ENCODE measurements at regions not wholly inside any gene's neighbourhood (a gene's known extent, or its start where the extent isn't known, plus 50 kb on each side); places are given as distances from the start of the nearest gene placed in this dataset.
"Not testable (repeated sequence)": the region's sequence is repeated elsewhere in the genome, so short reads cannot be mapped to it uniquely, and the experiment has no call there.

DNA sequence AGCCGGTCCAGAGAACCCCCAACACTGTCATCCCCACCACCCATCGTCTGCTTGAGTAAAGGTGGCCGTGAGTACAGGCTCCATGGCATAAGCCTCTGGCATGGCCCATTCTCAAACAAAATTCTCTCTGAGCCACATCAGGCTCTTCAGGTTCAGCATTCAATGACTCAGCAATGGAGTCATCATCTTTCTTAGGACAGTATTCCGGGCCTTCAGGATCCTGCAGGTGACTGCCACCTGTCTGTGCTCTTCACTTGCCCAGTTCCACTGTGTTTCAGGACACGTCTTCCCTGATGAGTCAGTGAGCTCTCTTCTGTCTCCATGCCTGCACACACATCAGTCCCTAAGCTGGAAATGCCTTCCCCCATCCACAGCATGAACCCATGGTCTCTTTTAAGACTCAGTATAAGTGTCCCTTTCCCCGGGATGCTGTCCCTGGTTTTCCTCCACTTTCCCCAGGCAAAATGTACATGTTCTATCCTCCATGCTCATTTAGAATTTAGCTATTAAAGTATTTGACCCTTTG is 81.1 kb upstream of the FGGY start:
- Histone ChIP-seq H3K4me3 (ENCODE audit: low read length) (no peak overlapping the region), H3K79me2 (ENCODE audit: low read length) (no peaks in the 10 kb centered on the region), H4K20me1 (ENCODE audit: insufficient read depth, low read depth, low read length) (no peaks in the 10 kb centered on the region), H3K36me3 (ENCODE audit: insufficient read depth, low read length) (no peaks in the 10 kb centered on the region), H3K9me3 (ENCODE audit: low read length) (no peaks in the 10 kb centered on the region), H3K4me2 (ENCODE audit: low read depth, low read length, poor library complexity, severe bottlenecking) (no peak overlapping the region), H3K9ac (ENCODE audit: low read length) (no peak overlapping the region), H2AFZ (ENCODE audit: low read length) (no peak overlapping the region), H3K27me3 (ENCODE audit: low read length) (no peaks in the 10 kb centered on the region), H3K27ac (ENCODE audit: low read length) (no peak overlapping the region), H3K9me2 (replicated peaks; ENCODE audit: insufficient read depth, low read length) (no peaks in the 10 kb centered on the region), H3K4me1 (ENCODE audit: low read length) (no peaks in the 10 kb centered on the region)
- no peak for DNase-seq

GRCh38 chr1:59217439-59217838 is 79.5 kb upstream of the FGGY start:
- not testable (repeated sequence) for H3K4me2 ChIP-seq (ENCODE audit: low read depth, low read length, poor library complexity, severe bottlenecking); H3K36me3 ChIP-seq (ENCODE audit: insufficient read depth, low read length); H3K9ac ChIP-seq (ENCODE audit: low read length); H3K4me3 ChIP-seq (ENCODE audit: low read length); DNase-seq; H3K9me2 ChIP-seq (replicated peaks; ENCODE audit: insufficient read depth, low read length); H2AFZ ChIP-seq (ENCODE audit: low read length); H4K20me1 ChIP-seq (ENCODE audit: insufficient read depth, low read depth, low read length); H3K9me3 ChIP-seq (ENCODE audit: low read length); H3K27me3 ChIP-seq (ENCODE audit: low read length); H3K27ac ChIP-seq (ENCODE audit: low read length); H3K4me1 ChIP-seq (ENCODE audit: low read length); H3K79me2 ChIP-seq (ENCODE audit: low read length)

DNA sequence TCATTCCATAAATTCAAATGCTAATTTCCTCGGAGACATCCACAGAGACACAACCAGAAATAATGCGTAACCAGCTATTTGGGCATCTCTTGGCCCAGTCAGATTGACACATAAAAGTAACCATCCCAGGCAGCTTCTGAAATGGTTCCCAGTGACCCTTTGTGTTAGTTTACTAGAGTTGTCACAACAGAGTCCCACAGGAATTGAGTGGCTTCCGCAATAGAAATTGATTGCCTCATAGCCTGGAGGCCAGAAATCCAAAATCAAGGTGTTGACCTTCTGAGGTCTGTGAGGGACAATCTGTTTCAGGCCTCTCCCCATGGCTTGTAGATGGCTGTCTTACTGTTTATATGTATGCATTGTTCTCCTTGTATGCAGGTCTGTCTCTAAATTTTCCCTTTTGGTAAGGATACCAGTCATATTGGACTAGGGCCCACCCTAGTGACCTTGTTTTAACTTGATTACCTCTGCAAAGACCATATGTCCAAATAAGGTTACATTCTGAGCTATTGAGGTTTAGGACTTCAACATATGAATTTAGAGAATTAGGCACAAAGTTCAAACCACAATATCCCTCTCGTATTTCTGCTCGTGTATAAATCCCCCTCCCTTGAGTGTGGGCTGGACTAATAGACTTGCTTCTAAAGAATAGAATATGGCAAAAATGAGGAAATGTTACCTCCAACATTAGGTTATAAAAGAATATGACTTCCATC is 78.2 kb upstream of the FGGY start:
- no peaks in the 10 kb centered on the region for H3K4me1 ChIP-seq (ENCODE audit: low read length)
- H3K4me2 ChIP-seq (ENCODE audit: low read depth, low read length, poor library complexity, severe bottlenecking) = no peak overlapping the region
- H3K36me3 ChIP-seq (ENCODE audit: insufficient read depth, low read length) = no peaks in the 10 kb centered on the region
- H3K79me2 ChIP-seq (ENCODE audit: low read length) = no peaks in the 10 kb centered on the region
- no peak overlapping the region for H2AFZ ChIP-seq (ENCODE audit: low read length)
- no peak for DNase-seq
- H4K20me1 ChIP-seq (ENCODE audit: insufficient read depth, low read depth, low read length) = no peaks in the 10 kb centered on the region
- H3K27me3 ChIP-seq (ENCODE audit: low read length) = no peaks in the 10 kb centered on the region
- no peak overlapping the region for H3K27ac ChIP-seq (ENCODE audit: low read length)
- no peak overlapping the region for H3K4me3 ChIP-seq (ENCODE audit: low read length)
- no peaks in the 10 kb centered on the region for H3K9me2 ChIP-seq (replicated peaks; ENCODE audit: insufficient read depth, low read length)
- no peaks in the 10 kb centered on the region for H3K9me3 ChIP-seq (ENCODE audit: low read length)
- H3K9ac ChIP-seq (ENCODE audit: low read length) = no peak overlapping the region

DNA sequence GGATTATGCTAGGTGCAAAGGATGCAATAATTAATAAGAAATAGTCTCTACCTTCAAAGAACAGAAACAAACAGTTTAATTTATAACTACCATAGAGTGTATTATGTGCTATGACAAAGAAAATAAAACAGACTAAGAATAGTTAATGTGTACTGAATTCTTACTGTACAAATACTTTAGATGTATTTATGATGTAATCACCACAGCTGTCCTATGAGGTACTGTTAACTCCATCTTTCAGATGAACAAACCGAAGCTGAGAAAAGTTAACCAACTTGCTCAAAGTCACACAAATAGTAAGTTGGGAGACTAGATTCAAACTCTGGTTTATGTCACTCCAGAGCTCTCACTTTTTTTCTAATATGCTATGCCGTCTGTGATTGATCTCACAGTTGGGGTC is 77.0 kb upstream of the FGGY start:
- Histone ChIP-seq H3K36me3 (ENCODE audit: insufficient read depth, low read length) (no peaks in the 10 kb centered on the region), H3K9me2 (replicated peaks; ENCODE audit: insufficient read depth, low read length) (no peaks in the 10 kb centered on the region), H3K9ac (ENCODE audit: low read length) (no peak overlapping the region), H3K4me1 (ENCODE audit: low read length) (no peaks in the 10 kb centered on the region), H2AFZ (ENCODE audit: low read length) (no peak overlapping the region), H3K27me3 (ENCODE audit: low read length) (no peaks in the 10 kb centered on the region), H3K27ac (ENCODE audit: low read length) (no peak overlapping the region), H3K4me3 (ENCODE audit: low read length) (no peak overlapping the region), H3K9me3 (ENCODE audit: low read length) (no peaks in the 10 kb centered on the region), H4K20me1 (ENCODE audit: insufficient read depth, low read depth, low read length) (no peaks in the 10 kb centered on the region), H3K4me2 (ENCODE audit: low read depth, low read length, poor library complexity, severe bottlenecking) (no peak overlapping the region), H3K79me2 (ENCODE audit: low read length) (no peaks in the 10 kb centered on the region)
- DNase-seq = peak; percentile 10

GRCh38 chr1:59220356-59220755 is 76.5 kb upstream of the FGGY start:
- Histone ChIP-seq H3K9me2 (replicated peaks; ENCODE audit: insufficient read depth, low read length) (no peaks in the 10 kb centered on the region), H3K27me3 (ENCODE audit: low read length) (no peaks in the 10 kb centered on the region), H3K9me3 (ENCODE audit: low read length) (no peaks in the 10 kb centered on the region), H4K20me1 (ENCODE audit: insufficient read depth, low read depth, low read length) (no peaks in the 10 kb centered on the region), H3K4me3 (ENCODE audit: low read length) (no peak overlapping the region), H2AFZ (ENCODE audit: low read length) (no peak overlapping the region), H3K4me2 (ENCODE audit: low read depth, low read length, poor library complexity, severe bottlenecking) (no peak overlapping the region), H3K9ac (ENCODE audit: low read length) (no peak overlapping the region), H3K4me1 (ENCODE audit: low read length) (no peaks in the 10 kb centered on the region), H3K79me2 (ENCODE audit: low read length) (no peaks in the 10 kb centered on the region), H3K36me3 (ENCODE audit: insufficient read depth, low read length) (no peaks in the 10 kb centered on the region), H3K27ac (ENCODE audit: low read length) (no peak overlapping the region)
- peak; percentile 28 for DNase-seq

DNA sequence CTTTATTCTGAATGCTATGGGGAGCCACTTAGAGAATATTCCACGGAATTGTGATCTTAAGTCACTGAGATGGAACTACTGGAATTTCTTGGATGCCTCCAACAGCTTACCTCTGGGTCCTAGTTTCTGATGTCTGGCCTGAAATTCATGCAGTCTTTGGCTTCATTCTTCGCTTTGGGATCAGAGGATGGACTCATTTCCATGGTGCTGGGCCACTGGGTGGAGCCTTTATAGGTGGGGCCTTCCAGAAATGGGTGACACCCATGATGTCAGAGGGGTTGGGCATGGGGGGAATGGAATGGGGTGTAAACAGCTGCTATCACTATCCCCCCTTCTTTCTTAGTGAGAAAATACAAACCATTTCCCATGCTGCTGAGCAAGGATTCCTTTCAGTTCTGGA is 73.7 kb upstream of the FGGY start:
- H3K9me2 ChIP-seq (replicated peaks; ENCODE audit: insufficient read depth, low read length) = peaks cover 5% of the 10 kb centered on the region; the same call in 1 of the 2 replicates
- no peaks in the 10 kb centered on the region for H3K4me1 ChIP-seq (ENCODE audit: low read length)
- H3K9me3 ChIP-seq (ENCODE audit: low read length) = no peaks in the 10 kb centered on the region
- H3K27ac ChIP-seq (ENCODE audit: low read length) = no peak overlapping the region
- no peak overlapping the region for H2AFZ ChIP-seq (ENCODE audit: low read length)
- no peaks in the 10 kb centered on the region for H3K79me2 ChIP-seq (ENCODE audit: low read length)
- H3K4me2 ChIP-seq (ENCODE audit: low read depth, low read length, poor library complexity, severe bottlenecking) = no peak overlapping the region
- no peak overlapping the region for H3K4me3 ChIP-seq (ENCODE audit: low read length)
- H3K9ac ChIP-seq (ENCODE audit: low read length) = no peak overlapping the region
- H3K27me3 ChIP-seq (ENCODE audit: low read length) = no peaks in the 10 kb centered on the region
- no peak for DNase-seq
- no peaks in the 10 kb centered on the region for H4K20me1 ChIP-seq (ENCODE audit: insufficient read depth, low read depth, low read length)
- H3K36me3 ChIP-seq (ENCODE audit: insufficient read depth, low read length) = no peaks in the 10 kb centered on the region

- peaks cover 5% of the 10 kb centered on the region; the same call in 1 of the 2 replicates for H3K9me2 ChIP-seq (replicated peaks; ENCODE audit: insufficient read depth, low read length)
- no peak overlapping the region for H3K4me2 ChIP-seq (ENCODE audit: low read depth, low read length, poor library complexity, severe bottlenecking)
- H3K4me3 ChIP-seq (ENCODE audit: low read length) = no peak overlapping the region
- H3K9ac ChIP-seq (ENCODE audit: low read length) = no peak overlapping the region
- no peaks in the 10 kb centered on the region for H3K27me3 ChIP-seq (ENCODE audit: low read length)
- no peaks in the 10 kb centered on the region for H3K36me3 ChIP-seq (ENCODE audit: insufficient read depth, low read length)
- no peak overlapping the region for H3K27ac ChIP-seq (ENCODE audit: low read length)
- no peaks in the 10 kb centered on the region for H4K20me1 ChIP-seq (ENCODE audit: insufficient read depth, low read depth, low read length)
- H2AFZ ChIP-seq (ENCODE audit: low read length) = no peak overlapping the region
- H3K9me3 ChIP-seq (ENCODE audit: low read length) = no peaks in the 10 kb centered on the region
- no peak for DNase-seq
- no peaks in the 10 kb centered on the region for H3K79me2 ChIP-seq (ENCODE audit: low read length)
- no peaks in the 10 kb centered on the region for H3K4me1 ChIP-seq (ENCODE audit: low read length)
These were observed 72.8 kb upstream of the FGGY start for GRCh38 chr1:59223989-59224634.

- H3K9me3 ChIP-seq (ENCODE audit: low read length) = no peaks in the 10 kb centered on the region
- no peaks in the 10 kb centered on the region for H3K36me3 ChIP-seq (ENCODE audit: insufficient read depth, low read length)
- H3K27ac ChIP-seq (ENCODE audit: low read length) = no peak overlapping the region
- no peaks in the 10 kb centered on the region for H3K79me2 ChIP-seq (ENCODE audit: low read length)
- H3K9me2 ChIP-seq (replicated peaks; ENCODE audit: insufficient read depth, low read length) = peaks cover 5% of the 10 kb centered on the region; the same call in 1 of the 2 replicates
- no peak overlapping the region for H3K9ac ChIP-seq (ENCODE audit: low read length)
- no peak overlapping the region for H3K4me3 ChIP-seq (ENCODE audit: low read length)
- no peak for DNase-seq
- H3K4me2 ChIP-seq (ENCODE audit: low read depth, low read length, poor library complexity, severe bottlenecking) = no peak overlapping the region
- H3K27me3 ChIP-seq (ENCODE audit: low read length) = no peaks in the 10 kb centered on the region
- no peaks in the 10 kb centered on the region for H3K4me1 ChIP-seq (ENCODE audit: low read length)
- no peaks in the 10 kb centered on the region for H4K20me1 ChIP-seq (ENCODE audit: insufficient read depth, low read depth, low read length)
- H2AFZ ChIP-seq (ENCODE audit: low read length) = no peak overlapping the region
These were observed 71.1 kb upstream of the FGGY start for GRCh38 chr1:59225594-59226316.

Measured in Karpas-422 (cell line).